ENCODE measurements at regions not wholly inside any gene's neighbourhood (a gene's known extent, or its start where the extent isn't known, plus 50 kb on each side); places are given as distances from the start of the nearest gene placed in this dataset.

GRCh38 chr14:25848601-25849000 lies 749.2 kb downstream of the NOVA1 start:
- no peaks in the 10 kb centered on the region for H3K27me3 Mint-ChIP-seq
- H3K9me3 Mint-ChIP-seq (ENCODE audit: low read depth) = peaks cover 1% of the 10 kb centered on the region
- H3K4me3 Mint-ChIP-seq (ENCODE audit: low read depth) = no peak overlapping the region
- peaks cover 10% of the 10 kb centered on the region for H3K4me1 Mint-ChIP-seq (ENCODE audit: low read depth)
- TF ChIP-seq, protein P1, sequence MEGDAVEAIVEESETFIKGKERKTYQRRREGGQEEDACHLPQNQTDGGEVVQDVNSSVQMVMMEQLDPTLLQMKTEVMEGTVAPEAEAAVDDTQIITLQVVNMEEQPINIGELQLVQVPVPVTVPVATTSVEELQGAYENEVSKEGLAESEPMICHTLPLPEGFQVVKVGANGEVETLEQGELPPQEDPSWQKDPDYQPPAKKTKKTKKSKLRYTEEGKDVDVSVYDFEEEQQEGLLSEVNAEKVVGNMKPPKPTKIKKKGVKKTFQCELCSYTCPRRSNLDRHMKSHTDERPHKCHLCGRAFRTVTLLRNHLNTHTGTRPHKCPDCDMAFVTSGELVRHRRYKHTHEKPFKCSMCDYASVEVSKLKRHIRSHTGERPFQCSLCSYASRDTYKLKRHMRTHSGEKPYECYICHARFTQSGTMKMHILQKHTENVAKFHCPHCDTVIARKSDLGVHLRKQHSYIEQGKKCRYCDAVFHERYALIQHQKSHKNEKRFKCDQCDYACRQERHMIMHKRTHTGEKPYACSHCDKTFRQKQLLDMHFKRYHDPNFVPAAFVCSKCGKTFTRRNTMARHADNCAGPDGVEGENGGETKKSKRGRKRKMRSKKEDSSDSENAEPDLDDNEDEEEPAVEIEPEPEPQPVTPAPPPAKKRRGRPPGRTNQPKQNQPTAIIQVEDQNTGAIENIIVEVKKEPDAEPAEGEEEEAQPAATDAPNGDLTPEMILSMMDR (IDR thresholded peaks at IDR 0.05; ENCODE audit: unreplicated experiment) = no peak
- no peak overlapping the region for H3K27ac Mint-ChIP-seq
- no peak for DNase-seq (ENCODE audit: low spot score, unreplicated experiment)
- H3K36me3 Mint-ChIP-seq (ENCODE audit: insufficient read depth) = peaks cover 2% of the 10 kb centered on the region

GRCh38 chr14:25846246-25846645 lies 751.6 kb downstream of the NOVA1 start:
- H3K4me1 Mint-ChIP-seq (ENCODE audit: low read depth) = peaks cover 10% of the 10 kb centered on the region
- H3K9me3 Mint-ChIP-seq (ENCODE audit: low read depth) = peaks cover under 1% of the 10 kb centered on the region
- no peak overlapping the region for H3K27ac Mint-ChIP-seq
- no peaks in the 10 kb centered on the region for H3K27me3 Mint-ChIP-seq
- H3K36me3 Mint-ChIP-seq (ENCODE audit: insufficient read depth) = no peaks in the 10 kb centered on the region
- DNase-seq (ENCODE audit: low spot score, unreplicated experiment) = no peak
- H3K4me3 Mint-ChIP-seq (ENCODE audit: low read depth) = no peak overlapping the region
- TF ChIP-seq, protein P1 (IDR thresholded peaks at IDR 0.05; ENCODE audit: unreplicated experiment) = no peak

DNA sequence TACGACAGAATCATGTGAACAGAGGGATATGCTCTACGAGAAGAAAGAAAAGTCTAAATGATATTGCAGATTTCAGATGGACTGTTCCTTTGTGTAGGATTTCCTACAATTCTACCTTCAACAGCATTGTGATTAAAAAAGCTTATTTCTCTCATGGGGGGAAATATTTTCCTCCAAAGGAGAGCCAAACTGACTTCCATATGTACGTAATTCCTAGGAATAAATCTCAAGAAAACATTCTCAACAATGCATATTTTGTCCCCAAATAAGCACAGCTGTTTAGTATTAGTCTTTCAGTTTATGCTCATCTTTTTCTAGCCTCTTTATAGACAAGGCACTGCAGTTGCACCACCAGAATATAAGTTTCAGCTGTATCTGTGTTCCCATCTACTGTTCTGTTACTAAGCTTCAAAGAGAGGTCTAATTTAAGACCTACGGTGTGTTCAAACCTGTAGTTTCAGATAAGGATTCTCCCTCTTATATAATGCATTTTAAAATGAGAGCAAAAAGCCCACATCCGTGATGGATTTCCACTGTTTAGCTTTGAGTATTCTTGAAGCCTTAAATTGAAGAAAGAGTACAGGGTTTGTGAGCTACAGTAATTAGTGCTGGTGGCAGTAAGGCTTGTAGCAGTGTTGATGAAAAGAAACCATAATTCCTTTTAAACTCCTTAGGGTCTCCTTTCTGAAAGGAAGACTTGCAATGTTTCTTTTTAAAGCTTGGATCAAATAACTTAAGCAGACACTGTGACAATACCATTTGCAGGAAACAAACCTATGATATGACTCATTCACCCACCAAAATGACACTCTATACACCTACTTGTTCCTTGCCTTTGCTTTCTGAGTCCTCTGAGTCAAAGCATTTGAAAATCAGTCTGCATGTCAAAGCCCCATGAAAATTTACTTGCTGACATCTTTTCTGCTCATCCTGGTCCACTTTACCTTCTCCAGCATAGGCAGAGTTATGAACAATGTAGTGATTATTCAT lies 754.1 kb downstream of the NOVA1 start:
- peaks cover 3% of the 10 kb centered on the region for H3K9me3 Mint-ChIP-seq (ENCODE audit: low read depth)
- no peak for DNase-seq (ENCODE audit: low spot score, unreplicated experiment)
- TF ChIP-seq, protein P1 (IDR thresholded peaks at IDR 0.05; ENCODE audit: unreplicated experiment) = no peak
- H3K27ac Mint-ChIP-seq = no peak overlapping the region
- H3K4me3 Mint-ChIP-seq (ENCODE audit: low read depth) = no peak overlapping the region
- no peaks in the 10 kb centered on the region for H3K4me1 Mint-ChIP-seq (ENCODE audit: low read depth)
- H3K27me3 Mint-ChIP-seq = no peaks in the 10 kb centered on the region
- no peaks in the 10 kb centered on the region for H3K36me3 Mint-ChIP-seq (ENCODE audit: insufficient read depth)

GRCh38 chr14:25841226-25841625 lies 756.6 kb downstream of the NOVA1 start:
- Mint-ChIP-seq H3K36me3 (ENCODE audit: insufficient read depth) (no peaks in the 10 kb centered on the region), H3K4me3 (ENCODE audit: low read depth) (no peak overlapping the region), H3K9me3 (ENCODE audit: low read depth) (peaks cover 3% of the 10 kb centered on the region), H3K4me1 (ENCODE audit: low read depth) (peaks cover 4% of the 10 kb centered on the region), H3K27me3 (no peaks in the 10 kb centered on the region), H3K27ac (no peak overlapping the region)
- no peak for DNase-seq (ENCODE audit: low spot score, unreplicated experiment)
- TF ChIP-seq, protein P1 (IDR thresholded peaks at IDR 0.05; ENCODE audit: unreplicated experiment) = no peak

- no peaks in the 10 kb centered on the region for H3K36me3 Mint-ChIP-seq (ENCODE audit: insufficient read depth)
- H3K27ac Mint-ChIP-seq = no peak overlapping the region
- peaks cover 4% of the 10 kb centered on the region for H3K4me1 Mint-ChIP-seq (ENCODE audit: low read depth)
- TF ChIP-seq, protein P1 (IDR thresholded peaks at IDR 0.05; ENCODE audit: unreplicated experiment) = no peak
- peaks cover 3% of the 10 kb centered on the region for H3K9me3 Mint-ChIP-seq (ENCODE audit: low read depth)
- H3K27me3 Mint-ChIP-seq = no peaks in the 10 kb centered on the region
- DNase-seq (ENCODE audit: low spot score, unreplicated experiment) = no peak
- no peak overlapping the region for H3K4me3 Mint-ChIP-seq (ENCODE audit: low read depth)
These were observed 760.3 kb downstream of the NOVA1 start for GRCh38 chr14:25837551-25837965.

All from progenitor cell of endocrine pancreas (in vitro differentiated cells).